Erythroblast (primary cell): ENCODE measurements at regions not wholly inside any gene's neighbourhood (a gene's known extent, or its start where the extent isn't known, plus 50 kb on each side); places are given as distances from the start of the nearest gene placed in this dataset.

Experiments
- GATA1 ChIP-seq: IDR thresholded peaks from 2 replicates; pipeline ENCODE4 v1.6.1; 2011; ENCODE audit warnings: low read depth, mild to moderate bottlenecking, control low read depth, low read length, moderate library complexity
- POLR2A ChIP-seq: IDR thresholded peaks from 2 replicates; pipeline ENCODE4 v1.6.1; 2011; ENCODE audit warnings: mild to moderate bottlenecking, low read length

GRCh38 chr13:44309794-44310757 is 63.5 kb upstream of the SERP2 start:
- TF ChIP-seq POLR2A (no peak), GATA1 (no peak)
